ENCODE measurements at regions not wholly inside any gene's neighbourhood (a gene's known extent, or its start where the extent isn't known, plus 50 kb on each side); places are given as distances from the start of the nearest gene placed in this dataset.
"Not testable (repeated sequence)": the region's sequence is repeated elsewhere in the genome, so short reads cannot be mapped to it uniquely, and the experiment has no call there.

DNA sequence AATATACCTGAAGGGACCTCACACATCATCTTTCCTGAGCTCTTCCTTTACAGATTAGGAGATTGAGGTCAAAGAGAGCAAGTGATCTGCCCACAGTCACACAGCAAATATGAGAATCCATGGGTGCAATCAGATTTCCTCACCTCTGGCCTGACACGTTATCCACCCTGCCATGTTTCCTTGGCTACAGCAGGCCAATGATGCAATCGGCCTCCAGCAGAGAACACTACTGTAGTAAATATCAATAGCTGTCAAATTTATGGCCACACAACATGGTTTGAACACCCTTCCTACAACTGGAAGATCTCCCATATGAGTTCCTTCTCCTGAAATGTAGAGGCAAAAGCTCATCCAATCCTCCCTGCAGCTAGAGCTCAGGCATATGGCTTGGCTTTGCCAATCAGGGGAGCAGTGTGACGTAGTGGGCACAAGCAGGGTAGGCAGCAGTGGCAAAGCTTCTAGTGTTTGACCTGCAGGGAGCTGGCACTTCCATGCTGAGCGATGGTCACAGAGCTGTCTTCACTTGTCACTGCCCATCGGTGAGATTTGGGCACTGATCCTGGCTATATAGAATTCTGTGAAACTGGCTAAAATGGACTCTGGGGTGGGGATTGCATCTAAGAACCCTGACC lies 271.3 kb downstream of the TJP1 start:
- DNase-seq: no peak

DNA sequence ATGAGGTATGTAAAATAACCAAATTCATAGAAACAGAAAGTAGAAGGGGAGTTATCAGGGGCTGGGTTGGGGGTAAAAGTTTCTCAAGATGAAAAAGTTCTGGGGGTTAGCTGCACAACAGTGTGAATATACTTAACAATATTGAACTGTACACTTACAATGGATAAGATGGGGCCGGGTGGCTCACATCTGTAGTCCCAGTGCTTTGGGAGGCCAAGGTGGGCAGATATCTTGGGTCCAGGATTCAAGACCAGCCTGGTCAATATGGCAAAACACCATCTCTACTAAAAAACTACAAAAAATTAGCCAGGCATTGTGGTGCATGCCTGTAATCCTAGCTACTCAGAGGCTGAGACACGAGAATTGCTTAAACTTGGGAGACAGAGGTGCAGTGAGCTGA lies 274.3 kb downstream of the TJP1 start:
- no peak for DNase-seq

DNA sequence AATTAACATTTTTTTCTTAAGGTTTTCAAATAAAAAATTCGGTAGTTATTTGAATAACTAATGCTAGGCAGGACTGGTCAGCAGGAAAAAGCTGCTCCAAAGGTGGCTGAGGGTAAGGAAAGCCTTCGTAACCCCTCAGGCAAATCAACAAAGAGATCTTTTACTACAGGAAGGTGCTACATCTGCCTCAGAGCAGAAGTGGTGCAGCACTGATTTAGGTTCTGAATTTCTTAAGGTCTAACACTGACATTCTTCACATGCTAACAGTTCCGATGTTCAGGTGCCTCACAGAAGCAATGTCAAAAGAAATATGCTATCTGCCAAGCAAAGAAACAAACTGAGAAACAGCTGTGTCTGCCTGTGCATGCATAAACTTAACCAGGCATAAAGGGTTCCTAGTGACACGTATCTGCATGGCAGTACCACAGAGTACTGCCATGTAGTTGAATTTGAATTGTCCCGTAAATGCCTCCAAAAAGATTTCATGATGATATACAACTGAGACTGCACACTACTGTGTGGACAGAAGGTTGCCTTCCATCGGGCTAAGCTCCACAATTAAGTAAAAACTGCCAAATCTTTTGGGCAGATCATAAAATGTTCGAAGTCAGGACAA lies 275.0 kb upstream of the NSMCE3 start:
- DNase-seq: no peak

DNA sequence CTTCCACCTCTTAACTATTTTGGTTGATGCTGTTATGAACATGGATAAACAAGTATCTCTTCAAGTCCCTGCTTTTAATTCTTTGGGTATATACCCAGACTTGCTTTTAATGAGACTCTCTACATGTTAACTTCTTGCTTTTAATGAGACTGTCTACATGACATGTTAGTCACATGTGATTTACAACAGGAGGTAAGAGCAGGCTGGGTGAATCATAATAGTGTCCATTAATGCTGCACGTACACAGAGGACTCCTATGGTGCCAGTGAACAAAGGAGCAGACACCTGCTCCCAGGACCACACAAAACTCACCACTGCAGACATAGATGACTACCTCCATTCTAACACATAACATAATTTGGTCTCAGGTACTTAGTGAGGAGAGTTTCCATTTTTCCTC lies 273.4 kb upstream of the NSMCE3 start:
- no peak for DNase-seq

DNA sequence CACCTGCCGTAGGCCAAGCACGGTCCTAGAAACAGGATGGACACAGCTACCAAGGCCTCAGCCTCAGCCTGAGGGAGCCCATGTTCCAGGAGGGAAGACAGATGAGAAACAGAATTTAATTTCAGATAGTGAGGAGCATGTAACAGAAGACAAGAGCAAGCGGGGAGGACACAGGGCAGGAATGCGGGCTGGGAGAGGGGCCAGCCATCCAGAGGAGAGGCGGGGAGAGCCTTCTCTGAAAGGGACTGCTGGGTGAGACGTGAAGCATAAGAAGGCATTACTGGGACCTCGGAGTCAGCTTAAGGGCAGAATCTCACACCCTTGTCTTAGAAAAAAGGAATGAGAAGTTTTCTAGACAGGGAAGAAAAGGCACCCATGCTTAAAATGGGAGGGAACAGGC lies 271.7 kb upstream of the NSMCE3 start:
- no peak for DNase-seq

DNA sequence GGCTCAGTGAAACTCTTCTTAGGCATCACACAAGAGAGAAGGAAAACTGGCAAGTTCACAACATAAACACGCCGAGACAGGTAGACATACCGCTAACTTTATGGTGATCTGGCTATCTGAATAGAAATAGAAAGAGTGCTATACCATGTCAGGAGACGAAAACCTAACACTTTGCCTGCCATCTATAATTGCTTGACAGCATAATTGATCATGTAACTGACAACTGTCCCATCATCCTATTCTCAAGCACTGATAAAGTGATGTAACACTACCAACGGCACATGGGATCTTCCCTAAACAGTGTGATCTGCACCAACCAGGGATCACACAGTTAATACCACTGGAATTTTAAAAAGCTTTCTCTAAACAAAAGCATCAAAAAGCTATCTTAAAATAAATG lies 270.9 kb upstream of the NSMCE3 start:
- no peak for DNase-seq

DNA sequence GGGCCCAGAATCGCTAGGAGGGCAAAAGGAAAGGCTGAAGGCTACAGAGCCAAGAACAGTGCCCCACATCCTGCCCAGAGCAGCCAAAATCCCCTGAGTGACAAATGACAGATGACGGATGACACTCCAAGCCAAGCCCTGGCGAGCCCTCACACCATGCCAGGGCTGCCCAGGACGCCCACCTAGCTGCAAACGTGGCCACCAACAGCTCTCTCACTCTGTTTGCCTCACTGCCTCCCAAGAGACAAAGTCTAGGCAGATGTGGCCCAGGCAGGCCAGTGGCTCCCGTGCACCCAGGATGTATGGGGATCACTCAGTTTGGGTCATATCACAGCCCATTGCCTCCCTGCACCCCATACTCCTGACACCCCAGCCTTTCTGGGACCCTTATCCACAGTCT lies 270.1 kb upstream of the NSMCE3 start:
- no peak for DNase-seq

DNA sequence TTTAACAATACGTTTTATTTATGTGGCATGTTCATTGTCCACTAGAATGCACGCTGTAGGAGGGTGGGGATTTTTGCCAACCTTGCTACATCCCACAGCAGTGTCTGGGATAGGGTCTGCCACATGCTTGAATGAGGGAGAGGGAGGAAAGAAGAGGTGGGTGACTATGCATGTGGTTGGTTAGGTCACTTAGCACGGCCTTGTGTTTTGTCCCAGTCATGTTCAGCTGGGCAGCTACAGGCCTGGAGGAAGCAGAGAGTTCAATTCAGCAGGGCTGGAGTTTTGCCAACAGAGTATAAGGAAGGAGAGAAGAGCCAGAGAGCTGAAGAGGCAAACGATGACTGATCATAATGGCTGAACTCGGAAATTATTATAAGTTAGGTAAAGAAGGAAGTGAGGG lies 268.4 kb upstream of the NSMCE3 start:
- peak; percentile 7 for DNase-seq

DNA sequence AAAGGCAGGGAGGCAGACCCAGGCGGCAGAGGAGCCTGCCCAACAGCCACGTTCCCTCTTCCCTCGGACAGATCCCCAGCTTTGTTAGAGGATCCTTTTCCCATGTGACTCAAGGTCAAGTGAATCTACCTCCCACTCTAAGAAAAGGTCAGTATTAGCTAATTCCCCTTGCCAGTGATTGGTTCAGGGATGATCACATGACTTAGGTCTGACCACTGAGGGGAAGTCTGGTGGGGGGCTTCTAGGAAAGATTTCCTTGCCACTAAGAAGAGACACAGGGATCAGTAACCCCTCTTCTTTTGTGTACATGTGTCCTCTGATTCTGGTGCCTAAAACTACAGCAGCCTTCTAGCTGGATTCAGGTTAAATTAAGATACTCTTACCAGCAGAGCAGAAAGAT lies 266.3 kb upstream of the NSMCE3 start:
- no peak for DNase-seq

DNA sequence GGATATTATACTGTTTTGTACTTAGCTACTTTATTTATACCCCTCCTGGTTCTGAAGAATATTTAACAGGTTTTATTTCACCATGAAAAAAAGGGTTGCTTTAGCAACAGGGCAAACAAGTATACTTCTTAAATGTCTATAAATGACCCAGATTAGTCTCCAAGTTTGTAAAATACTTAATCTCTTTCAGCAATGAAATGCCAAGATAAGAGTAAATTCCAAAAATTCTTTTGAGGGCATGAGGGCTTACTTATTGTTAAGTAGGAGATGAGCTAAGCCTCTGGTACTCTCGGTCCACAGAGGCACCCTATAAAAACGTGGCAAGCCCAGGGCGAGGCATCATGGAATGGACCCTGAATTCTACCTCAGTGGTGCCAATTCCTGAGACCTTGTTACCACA lies 264.8 kb upstream of the NSMCE3 start:
- DNase-seq: no peak

DNA sequence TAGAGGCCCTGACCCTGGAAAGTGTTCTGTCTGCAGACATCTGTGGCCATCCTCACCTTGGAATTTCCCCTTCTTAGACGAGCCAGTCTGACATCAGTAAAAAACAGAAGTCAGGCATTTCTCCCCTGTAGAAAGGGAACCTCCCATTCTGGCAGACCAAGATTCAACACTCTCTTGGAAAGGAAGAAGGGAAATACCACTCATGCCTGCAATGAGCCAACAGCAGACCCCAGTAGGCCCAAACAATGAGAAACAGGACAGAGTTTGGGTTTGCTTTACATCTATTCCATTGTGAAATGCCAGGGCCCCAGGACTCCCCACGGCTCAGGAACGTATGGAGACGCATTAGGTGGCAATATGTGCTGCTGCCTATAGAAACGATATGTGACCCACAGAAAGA lies 264.0 kb upstream of the NSMCE3 start:
- DNase-seq: no peak

DNA sequence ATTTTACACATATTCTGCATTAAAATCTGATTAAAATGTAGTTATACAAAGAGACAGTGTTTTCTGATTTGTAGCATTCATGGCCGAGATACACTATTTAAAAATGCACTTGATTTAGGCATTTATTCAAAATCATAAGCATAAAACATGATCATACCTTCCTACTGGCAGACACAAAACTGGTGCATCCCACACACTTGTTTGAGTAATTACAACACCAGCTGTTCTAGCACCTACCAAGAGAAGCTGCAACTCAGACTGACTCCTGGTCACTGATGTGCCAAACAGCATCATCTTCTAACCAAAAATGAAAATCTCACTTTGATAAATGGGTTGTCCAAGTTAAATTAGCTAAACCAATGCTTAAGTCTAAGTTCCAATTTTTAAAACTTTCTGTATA lies 262.7 kb upstream of the NSMCE3 start:
- DNase-seq: no peak

DNA sequence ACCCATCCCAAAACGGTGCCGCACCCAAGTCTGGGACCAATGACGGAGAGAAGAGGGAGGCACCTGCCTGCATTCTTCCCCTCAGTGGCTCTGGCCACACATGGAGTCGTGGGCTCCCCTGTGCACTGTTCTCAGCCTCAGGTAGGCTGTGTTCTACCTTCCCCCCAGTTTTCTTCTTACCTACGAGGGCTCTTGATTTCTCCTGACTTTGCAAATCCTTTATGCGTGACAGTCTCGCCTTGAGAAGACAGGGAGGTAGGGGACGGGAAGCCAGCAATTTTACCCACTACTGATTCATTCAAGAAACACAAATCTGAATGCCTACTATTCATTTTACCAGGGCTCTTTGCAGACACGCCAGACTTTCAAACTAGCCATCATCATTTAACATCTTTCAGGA lies 261.3 kb upstream of the NSMCE3 start:
- no peak for DNase-seq

DNA sequence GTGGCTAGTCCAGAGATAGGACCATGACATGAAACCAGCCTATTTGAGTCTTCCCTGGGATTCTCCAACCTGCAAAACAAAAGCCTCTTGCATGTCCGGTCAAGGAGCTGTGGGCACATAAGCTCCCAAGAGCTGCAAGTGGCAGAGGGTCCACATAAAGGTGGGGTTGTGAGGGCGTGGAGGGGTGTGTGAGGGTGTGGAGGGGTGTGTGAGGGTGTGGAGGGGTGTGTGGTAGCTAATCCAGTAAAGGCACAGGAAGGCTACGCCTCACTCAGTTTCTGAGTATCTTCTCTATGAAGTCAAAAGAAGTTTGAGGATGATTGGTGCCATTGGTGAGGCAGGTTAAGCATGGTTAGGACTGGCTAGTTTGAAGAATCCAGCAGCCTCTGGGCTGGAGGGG lies 259.4 kb upstream of the NSMCE3 start:
- no peak for DNase-seq

DNA sequence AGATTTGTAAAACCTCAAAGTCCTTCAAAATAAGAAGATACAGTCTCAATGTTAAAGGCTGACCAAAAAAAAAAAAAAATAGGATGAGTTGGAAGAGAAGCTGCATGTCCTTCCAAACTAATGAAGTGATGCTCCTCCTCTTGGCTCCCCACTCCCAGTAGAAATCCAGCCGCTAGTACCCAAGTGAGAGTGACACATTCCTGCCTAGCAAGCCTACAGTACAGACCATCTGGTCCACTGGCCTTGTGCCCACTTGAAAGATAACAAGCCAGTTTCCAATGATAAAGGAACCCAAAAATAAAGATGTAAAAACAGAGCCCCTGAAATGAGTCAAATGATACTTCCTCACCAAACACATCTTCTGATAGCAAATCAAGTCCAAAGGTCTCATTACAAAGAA lies 258.7 kb upstream of the NSMCE3 start:
- no peak for DNase-seq

DNA sequence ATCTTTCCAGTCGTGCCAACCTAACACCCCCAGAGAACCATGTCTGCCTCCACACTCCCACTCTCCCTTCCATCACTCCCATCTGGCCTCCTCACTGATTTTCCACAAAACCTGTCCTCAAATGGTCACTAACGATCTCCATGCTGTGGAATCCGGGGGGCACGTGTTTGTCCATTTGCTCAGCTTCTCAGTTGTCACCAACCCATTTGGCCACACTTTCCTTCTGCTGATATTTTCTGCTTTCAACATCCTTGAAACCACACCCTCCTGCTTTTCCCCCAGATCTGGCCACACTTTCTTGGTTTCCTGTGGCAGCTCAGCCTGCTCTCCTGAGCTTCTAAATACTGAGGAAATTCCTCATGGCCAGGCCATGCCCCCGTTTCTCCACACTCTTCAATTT lies 257.2 kb upstream of the NSMCE3 start:
- no peak for DNase-seq

DNA sequence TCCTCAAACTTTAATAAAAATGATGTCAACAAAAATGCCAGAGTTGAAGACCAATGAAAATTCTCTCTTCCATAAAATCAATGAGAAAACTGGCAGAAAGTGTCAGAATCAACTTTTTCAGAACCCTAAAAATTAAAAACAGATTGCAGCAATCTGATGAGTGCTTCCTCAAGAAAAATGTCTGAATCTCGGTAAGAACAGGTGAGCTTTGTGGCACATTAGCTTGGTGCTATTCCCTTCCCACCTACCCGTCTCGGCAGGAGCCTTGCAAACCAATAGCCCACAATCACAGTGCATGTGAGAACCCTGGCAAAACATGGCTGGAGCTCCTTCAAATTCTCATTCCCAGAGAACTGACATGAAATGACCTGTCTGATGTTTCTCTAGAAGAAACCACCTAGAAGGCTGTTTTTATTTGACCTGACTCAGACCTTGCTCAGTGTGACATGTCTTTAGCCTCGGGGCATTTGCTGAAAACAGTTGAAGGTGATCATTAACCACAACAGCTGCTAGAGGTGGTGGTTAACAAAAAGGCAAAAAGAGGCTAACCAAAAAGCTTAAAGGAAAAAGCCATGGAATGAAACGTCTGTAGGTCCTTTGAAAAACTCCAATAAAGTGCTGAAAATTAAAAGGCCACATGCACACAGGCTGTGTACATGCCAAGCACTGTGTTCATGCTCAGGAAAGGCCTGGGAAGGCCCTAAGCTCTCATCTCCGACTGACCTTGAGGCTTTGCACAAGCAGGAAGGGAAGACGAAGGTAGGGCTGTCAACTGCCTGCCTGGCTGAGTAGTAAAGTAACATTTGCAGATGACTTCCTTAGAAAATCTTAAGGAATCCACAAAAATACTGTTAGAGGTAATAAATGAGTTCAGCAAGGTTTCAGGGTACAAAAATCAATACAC lies 253.0 kb upstream of the NSMCE3 start:
- DNase-seq: no peak

DNA sequence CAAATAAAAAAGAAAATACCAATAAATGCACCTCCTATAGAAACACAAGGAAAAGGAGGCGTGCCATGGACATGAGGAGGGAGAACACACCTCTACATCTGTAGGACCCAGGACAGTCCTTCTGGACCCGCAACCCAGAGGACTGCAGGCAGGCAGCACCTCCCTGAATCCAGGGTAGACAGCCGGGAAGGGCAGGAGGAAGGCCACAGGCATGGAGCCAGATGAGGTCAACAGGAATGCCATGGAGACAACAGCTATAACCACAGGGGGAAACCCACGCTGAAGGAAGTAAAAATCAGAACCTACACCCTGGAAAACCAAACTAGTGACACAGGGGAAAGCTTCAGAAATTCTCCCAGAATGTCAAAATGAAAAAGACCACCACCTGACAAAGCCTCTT lies 248.8 kb upstream of the NSMCE3 start:
- no peak for DNase-seq

DNA sequence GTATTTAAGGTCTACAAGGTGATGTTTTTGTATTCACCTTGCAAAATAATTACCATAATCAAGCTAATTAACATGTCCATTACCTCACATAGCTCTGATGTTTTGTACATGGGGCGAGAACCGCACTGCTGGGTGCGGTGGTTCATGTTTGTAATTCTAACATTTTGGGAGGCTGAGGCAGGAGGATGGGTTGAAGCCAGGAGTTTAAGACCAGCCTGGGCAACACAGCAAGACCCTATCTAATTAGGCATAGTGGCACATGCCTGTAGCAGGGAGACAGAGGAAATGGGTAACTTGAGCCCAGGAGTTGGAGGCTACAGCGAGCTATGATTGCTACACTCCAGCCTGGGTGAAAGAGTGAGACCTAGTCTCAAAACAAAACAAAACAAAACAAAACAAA lies 248.2 kb upstream of the NSMCE3 start:
- DNase-seq: no peak

DNA sequence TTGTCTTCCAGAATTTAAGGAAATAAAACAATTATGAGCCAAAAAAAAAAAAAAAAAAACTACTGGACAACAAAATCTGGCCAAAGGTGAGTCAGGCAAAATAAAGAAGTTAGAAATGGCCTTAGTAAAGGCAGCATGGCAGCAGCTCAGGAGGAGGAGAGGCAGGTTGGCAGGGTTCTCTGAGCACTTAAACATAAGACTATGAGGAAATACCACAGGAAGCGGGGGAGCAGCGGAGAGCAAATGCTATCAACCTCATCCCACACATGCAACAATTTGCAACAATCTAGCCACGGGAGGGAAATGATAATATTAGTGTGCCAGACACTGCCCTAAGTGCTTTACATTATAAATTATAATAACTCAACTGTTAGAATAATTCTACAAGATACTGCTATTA lies 247.3 kb upstream of the NSMCE3 start:
- DNase-seq: no peak

DNA sequence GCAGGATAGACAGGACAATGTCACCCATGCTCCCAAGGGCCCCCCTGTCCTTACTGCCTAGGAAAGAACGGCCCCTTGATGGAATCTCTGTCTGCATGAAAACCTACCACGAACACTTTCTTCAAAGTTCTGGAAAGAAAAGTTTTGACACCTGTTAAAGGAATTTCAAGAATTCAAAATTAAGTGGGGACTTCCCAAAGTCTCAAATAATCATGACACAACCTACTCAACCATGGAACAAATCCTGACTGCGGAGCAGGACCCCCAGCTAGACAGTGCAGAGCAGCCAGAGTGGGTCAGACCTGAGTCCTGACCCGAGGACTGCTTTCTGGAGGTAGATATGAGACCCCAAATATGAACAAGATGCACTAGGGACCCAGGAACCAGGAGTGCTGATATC lies 245.3 kb upstream of the NSMCE3 start:
- DNase-seq: no peak

DNA sequence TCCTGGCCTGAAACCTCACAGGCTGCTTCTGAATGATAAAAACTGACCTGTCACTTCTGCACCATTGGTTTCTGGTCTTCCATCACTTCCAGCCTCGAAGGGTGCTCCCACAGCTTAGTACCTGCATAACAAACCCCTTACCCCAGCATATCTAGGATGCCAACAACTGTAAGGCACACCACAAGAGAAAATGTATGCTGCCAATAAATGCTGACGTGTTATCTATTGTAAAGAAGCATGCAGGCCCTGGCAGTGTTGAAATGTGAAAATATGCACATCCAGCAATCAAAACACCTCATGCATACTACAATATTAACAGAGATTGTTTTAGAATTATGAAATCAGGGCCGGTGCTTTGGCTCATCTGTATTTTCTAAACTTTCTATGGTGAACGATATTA lies 242.0 kb upstream of the NSMCE3 start:
- no peak for DNase-seq

DNA sequence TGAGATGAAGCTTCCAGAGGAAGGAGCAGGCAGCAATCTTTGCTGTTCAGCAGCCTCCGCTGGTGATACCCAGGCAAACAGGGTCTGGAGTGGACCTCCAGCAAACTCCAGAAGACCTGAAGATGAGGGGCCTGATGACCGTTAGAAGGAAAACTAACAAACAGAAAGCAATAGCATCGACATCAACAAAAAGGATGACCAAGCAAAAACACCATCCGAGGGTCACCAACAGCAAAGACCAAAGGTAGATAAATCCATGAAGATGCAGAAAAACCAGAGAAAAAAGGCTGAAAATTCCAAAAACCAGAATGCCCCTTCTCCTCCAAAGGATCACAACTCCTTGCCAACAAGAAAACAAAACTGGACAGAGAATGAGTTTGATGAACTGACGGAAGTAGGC lies 235.9 kb upstream of the NSMCE3 start:
- DNase-seq: not testable (repeated sequence)

DNA sequence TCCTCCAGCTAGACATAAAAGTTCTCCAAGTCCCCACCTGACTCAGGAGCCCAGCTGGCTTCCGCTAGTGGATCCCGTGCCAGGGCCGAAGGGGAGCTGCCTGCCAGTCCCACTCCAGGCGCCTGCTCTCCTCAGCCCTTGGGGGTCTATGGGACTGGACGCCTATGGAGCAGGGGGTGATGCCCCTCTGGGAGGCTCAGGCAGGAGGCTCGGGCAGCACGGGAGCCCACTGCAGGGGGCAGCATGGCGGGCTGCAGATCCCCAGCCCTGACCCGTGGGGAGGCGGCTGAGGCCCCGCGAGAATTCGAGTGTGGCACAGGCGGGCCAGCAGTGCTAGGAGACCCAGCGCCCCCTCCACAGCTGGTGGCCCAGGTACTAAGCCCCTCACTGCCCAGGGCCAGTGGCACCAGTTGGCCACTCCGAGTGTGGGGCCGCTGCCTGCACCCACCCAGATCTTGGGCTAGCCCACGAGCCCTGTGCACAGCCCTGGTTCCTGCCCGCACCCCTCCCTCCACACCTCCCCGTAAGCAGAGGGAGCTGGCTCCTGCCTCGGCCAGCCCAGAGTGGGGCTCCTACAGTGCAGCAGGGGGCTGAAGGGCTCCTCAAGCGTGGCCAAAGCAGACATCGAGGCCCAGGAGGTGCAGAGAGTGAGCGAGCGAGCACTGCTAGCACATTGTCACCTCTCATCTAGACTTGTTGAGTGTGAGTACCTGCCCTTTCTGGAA lies 221.3 kb upstream of the NSMCE3 start:
- DNase-seq: no peak

All from NCI-H2029 (cell line).